SH-SY5Y (cell line): ENCODE measurements at regions not wholly inside any gene's neighbourhood (a gene's known extent, or its start where the extent isn't known, plus 50 kb on each side); places are given as distances from the start of the nearest gene placed in this dataset.

Source experiments
- GATA2 ChIP-seq: IDR thresholded peaks from 2 replicates; pipeline ENCODE4 v1.6.1; 2011; ENCODE audit warnings: mild to moderate bottlenecking, low read depth, low read length
- GATA3 ChIP-seq: IDR thresholded peaks from 2 replicates; pipeline ENCODE4 v1.6.1; 2011; ENCODE audit warnings: low read depth, mild to moderate bottlenecking, low read length, moderate library complexity

GRCh38 chr6:139748353-139749146, 374.1 kb upstream of the CITED2 start:
- TF ChIP-seq GATA2 (no peak), GATA3 (no peak)
